ENCODE measurements at regions not wholly inside any gene's neighbourhood (a gene's known extent, or its start where the extent isn't known, plus 50 kb on each side); places are given as distances from the start of the nearest gene placed in this dataset.
"Not testable (repeated sequence)": the region's sequence is repeated elsewhere in the genome, so short reads cannot be mapped to it uniquely, and the experiment has no call there.

- Histone ChIP-seq H3K36me3 (no peaks in the 10 kb centered on the region), H3K27ac (no peak overlapping the region), H3K4me1 (no peaks in the 10 kb centered on the region), H3K9me3 (no peaks in the 10 kb centered on the region), H3K27me3 (no peaks in the 10 kb centered on the region), H3K4me3 (no peak overlapping the region)
- DNase-seq (ENCODE audit: low spot score in 2 of 2) = no peak
- WGBS, 2 donors = 90 to 98% methylated on average over 2 of the region's 2 CpGs
- no peak for TF ChIP-seq EP300 (IDR thresholded peaks at IDR 0.05)
- no peak for TF ChIP-seq POLR2A (IDR thresholded peaks at IDR 0.05)
- TF ChIP-seq, protein P1, sequence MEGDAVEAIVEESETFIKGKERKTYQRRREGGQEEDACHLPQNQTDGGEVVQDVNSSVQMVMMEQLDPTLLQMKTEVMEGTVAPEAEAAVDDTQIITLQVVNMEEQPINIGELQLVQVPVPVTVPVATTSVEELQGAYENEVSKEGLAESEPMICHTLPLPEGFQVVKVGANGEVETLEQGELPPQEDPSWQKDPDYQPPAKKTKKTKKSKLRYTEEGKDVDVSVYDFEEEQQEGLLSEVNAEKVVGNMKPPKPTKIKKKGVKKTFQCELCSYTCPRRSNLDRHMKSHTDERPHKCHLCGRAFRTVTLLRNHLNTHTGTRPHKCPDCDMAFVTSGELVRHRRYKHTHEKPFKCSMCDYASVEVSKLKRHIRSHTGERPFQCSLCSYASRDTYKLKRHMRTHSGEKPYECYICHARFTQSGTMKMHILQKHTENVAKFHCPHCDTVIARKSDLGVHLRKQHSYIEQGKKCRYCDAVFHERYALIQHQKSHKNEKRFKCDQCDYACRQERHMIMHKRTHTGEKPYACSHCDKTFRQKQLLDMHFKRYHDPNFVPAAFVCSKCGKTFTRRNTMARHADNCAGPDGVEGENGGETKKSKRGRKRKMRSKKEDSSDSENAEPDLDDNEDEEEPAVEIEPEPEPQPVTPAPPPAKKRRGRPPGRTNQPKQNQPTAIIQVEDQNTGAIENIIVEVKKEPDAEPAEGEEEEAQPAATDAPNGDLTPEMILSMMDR (IDR thresholded peaks at IDR 0.05) = no peak
These were observed 417.4 kb upstream of the DPH6 start for GRCh38 chr15:35963326-35963725.

- Histone ChIP-seq H3K4me1 (no peaks in the 10 kb centered on the region), H3K4me3 (no peak overlapping the region)
- 80 to 82% methylated on average over 2 of the region's 2 CpGs for WGBS, 2 donors
These were observed 420.8 kb upstream of the DPH6 start for GRCh38 chr15:35966781-35967180.

DNA sequence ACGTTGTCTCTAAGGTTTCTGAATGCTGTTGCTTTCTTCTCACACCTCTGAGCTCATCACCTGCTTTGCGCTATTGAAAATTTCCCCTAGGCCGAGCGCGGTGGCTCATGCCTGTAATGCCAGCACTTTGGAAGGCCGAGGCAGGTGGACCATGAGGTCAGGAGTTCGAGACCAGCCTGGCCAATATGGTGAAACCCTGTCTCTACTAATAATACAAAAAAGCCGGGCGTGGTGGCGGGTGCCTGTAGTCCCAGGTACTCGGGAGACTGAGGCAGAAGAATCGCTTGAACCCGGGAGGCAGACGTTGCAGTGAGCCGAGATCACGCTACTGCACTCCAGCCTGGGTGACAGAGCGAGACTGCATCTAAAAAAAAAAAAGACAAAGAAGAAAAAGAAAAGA lies 422.0 kb upstream of the DPH6 start:
- not testable (repeated sequence) for H3K27ac ChIP-seq; H3K9me3 ChIP-seq; H3K4me1 ChIP-seq; DNase-seq (ENCODE audit: low spot score in 2 of 2); H3K27me3 ChIP-seq; H3K4me3 ChIP-seq; H3K36me3 ChIP-seq
- whole genome bisulfite sequencing, 2 donors = 92 to 94% methylated on average over 17 of the region's 17 CpGs

More at GRCh38 chr15:35966781-35967180, 420.8 kb upstream of the DPH6 start:
- Histone ChIP-seq H3K36me3 (no peaks in the 10 kb centered on the region), H3K9me3 (no peaks in the 10 kb centered on the region), H3K27me3 (no peaks in the 10 kb centered on the region), H3K27ac (no peak overlapping the region)
- DNase-seq (ENCODE audit: low spot score in 2 of 2) = no peak
- TF ChIP-seq POLR2A (IDR thresholded peaks at IDR 0.05) (no peak), EP300 (IDR thresholded peaks at IDR 0.05) (no peak)
- TF ChIP-seq, protein P1 (IDR thresholded peaks at IDR 0.05) = no peak

DNA sequence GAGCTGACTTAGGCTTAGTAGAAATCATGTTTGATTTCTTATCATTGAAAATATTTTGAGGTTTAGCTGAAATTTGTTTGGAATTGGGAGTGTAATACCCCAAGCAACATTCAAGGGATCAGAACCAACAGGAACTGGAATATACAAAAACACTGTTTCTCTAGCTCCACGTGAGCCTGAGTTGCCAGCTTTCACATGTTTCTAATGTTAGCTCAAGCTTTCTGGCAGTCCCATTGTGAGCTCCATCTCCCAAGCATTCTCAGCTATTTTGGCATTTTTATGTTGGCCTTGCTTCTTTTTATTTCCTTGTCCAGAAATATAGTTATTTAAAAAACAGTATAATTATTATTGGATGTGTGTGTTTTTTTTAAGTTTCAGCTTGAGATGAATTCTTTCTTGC lies 427.1 kb upstream of the DPH6 start:
- H3K9me3 ChIP-seq = no peaks in the 10 kb centered on the region
- DNase-seq (ENCODE audit: low spot score in 2 of 2) = no peak
- no peak overlapping the region for H3K4me3 ChIP-seq
- H3K27ac ChIP-seq = no peak overlapping the region
- no peaks in the 10 kb centered on the region for H3K27me3 ChIP-seq
- H3K36me3 ChIP-seq = no peaks in the 10 kb centered on the region
- 16 to 21% methylated on average over 1 of the region's 1 CpG for WGBS, 2 donors
- no peaks in the 10 kb centered on the region for H3K4me1 ChIP-seq
- TF ChIP-seq, protein P1 (IDR thresholded peaks at IDR 0.05) = no peak
- TF ChIP-seq EP300 (IDR thresholded peaks at IDR 0.05) (no peak), POLR2A (IDR thresholded peaks at IDR 0.05) (no peak)

DNA sequence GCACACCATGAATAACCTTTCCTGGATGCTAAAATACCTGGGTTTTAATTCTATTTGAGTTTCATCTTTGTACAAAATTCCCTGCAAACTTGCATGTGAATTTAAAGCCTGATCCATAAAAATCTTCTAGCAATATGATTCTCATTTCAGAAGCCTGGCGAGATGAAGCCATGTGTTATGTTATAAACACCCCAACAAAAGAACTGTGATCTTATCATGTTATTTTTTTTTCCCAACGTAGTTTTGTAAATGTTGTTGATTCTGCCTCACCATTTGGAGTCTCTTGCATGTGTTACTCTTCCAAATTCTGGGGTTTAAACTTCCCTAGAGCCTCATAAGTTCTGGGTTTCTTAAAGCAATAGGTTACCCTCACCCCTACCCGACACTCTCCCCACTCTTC lies 428.1 kb upstream of the DPH6 start:
- Histone ChIP-seq H3K27ac (no peak overlapping the region), H3K27me3 (no peaks in the 10 kb centered on the region), H3K4me1 (no peaks in the 10 kb centered on the region), H3K36me3 (no peaks in the 10 kb centered on the region), H3K9me3 (no peaks in the 10 kb centered on the region), H3K4me3 (no peak overlapping the region)
- 64 to 68% methylated on average over 3 of the region's 3 CpGs for WGBS, 2 donors
- DNase-seq (ENCODE audit: low spot score in 2 of 2) = no peak
- TF ChIP-seq EP300 (IDR thresholded peaks at IDR 0.05) (no peak), POLR2A (IDR thresholded peaks at IDR 0.05) (no peak)
- TF ChIP-seq, protein P1 (IDR thresholded peaks at IDR 0.05) = no peak

- DNase-seq (ENCODE audit: low spot score in 2 of 2) = no peak
These were observed 430.0 kb upstream of the DPH6 start for GRCh38 chr15:35975941-35976340.

More at GRCh38 chr15:35975941-35976340, 430.0 kb upstream of the DPH6 start:
- Histone ChIP-seq H3K4me1 (no peaks in the 10 kb centered on the region), H3K4me3 (no peak overlapping the region), H3K27me3 (no peaks in the 10 kb centered on the region), H3K9me3 (no peaks in the 10 kb centered on the region), H3K27ac (no peak overlapping the region), H3K36me3 (no peaks in the 10 kb centered on the region)
- 95 to 96% methylated on average over 4 of the region's 4 CpGs for WGBS, 2 donors
- TF ChIP-seq, protein P1 (IDR thresholded peaks at IDR 0.05) = no peak
- TF ChIP-seq EP300 (IDR thresholded peaks at IDR 0.05) = no peak
- TF ChIP-seq POLR2A (IDR thresholded peaks at IDR 0.05) = no peak

Data from tibial nerve (tissue), 4 donors.